ENCODE measurements at regions not wholly inside any gene's neighbourhood (a gene's known extent, or its start where the extent isn't known, plus 50 kb on each side); places are given as distances from the start of the nearest gene placed in this dataset.

DNA sequence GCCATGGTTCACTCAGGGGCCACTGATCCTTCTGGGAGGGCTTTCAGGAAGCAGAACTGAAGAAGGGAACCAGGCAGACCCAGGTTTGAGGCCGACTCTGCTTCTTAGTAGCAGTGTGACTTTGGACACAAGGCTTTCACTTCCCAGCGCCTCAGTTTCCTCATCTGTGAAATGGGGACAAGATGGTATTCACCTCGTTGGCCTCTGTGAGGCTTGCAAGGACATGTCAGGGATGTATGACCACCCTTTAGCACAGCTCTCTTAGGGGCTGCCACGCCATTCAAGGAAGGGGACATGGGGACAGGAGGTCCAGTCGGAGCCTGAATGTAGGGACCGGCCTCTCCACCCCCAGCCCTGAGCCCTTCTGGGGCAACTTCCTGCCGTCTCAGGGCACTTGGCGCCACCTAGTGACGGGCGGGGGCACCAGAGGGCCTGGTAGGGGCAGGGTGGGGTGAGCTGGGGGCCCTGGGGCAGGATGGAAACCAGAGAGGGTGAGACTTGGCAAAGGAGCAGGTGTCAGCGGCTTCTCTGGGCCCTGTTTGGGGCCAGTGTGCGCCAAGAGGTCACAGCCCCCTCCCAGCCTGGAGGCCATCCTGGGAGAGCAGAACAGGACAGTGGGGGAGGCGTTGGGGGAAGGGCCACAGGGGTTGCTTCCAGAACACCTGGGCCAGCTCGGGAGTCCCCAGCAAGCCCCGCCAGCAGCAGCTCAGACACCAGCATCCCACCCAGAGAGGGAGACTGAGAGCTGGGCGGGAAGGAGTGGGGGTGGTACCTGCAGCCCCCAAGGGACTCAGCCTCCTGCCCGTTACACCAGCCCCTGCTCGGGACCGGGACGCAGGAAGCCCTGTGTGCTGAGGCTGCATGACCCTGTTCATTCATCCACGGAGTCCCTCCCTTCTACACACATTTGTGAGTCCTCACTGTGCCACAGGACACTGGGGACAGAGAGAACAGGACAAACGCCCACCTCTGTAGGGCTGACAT is 102.5 kb upstream of the TARDBP start:
- no peak overlapping the region for H3K4me3 ChIP-seq (replicated peaks in 1 of 3; ENCODE audit: low read depth in 2 of 3, low read length in 3 of 3)
- H2AFZ ChIP-seq (ENCODE audit: insufficient read depth, low read depth, low read length, poor library complexity, severe bottlenecking): no peak overlapping the region
- peaks cover 8 to 12% of the 10 kb centered on the region in 2 donors for H3K4me1 ChIP-seq (ENCODE audit: control insufficient read depth in 1 of 2, insufficient read depth in 2 of 2, low read length in 2 of 2)
- peaks cover 0 to 3% (median 3%) of the 10 kb centered on the region in 3 donors for H3K27me3 Mint-ChIP-seq (ENCODE audit: low read depth in 3 of 3)
- no peak overlapping the region for H3K4me2 ChIP-seq (replicated peaks; ENCODE audit: extremely low read depth, low read length, poor library complexity, severe bottlenecking)
- peak in 1 of 3 donors; percentile 4 for DNase-seq
- 52% methylated on average over 12 of the region's 22 CpGs for WGBS (ENCODE audit: insufficient coverage)
- no peaks in the 10 kb centered on the region for H3K9me3 ChIP-seq (replicated peaks in 1 of 2; ENCODE audit: control insufficient read depth in 1 of 2, insufficient read depth in 1 of 2, low read length in 2 of 2)
- H3K27ac ChIP-seq (ENCODE audit: low read depth in 1 of 2, low read length in 2 of 2): no peak overlapping the region
- no peaks in the 10 kb centered on the region for H3K36me3 ChIP-seq (replicated peaks in 1 of 2; ENCODE audit: control insufficient read depth in 1 of 2, insufficient read depth in 2 of 2, low read length in 2 of 2)
- H4K20me1 ChIP-seq (ENCODE audit: insufficient read depth, low read length): no peaks in the 10 kb centered on the region
- H3K27me3 ChIP-seq (ENCODE audit: control insufficient read depth in 2 of 2, insufficient read depth in 2 of 2, low read length in 2 of 2): no peaks in the 10 kb centered on the region
- intact Hi-C loops (cut with micrococcal nuclease): no loop called here
- TF ChIP-seq, protein P1, sequence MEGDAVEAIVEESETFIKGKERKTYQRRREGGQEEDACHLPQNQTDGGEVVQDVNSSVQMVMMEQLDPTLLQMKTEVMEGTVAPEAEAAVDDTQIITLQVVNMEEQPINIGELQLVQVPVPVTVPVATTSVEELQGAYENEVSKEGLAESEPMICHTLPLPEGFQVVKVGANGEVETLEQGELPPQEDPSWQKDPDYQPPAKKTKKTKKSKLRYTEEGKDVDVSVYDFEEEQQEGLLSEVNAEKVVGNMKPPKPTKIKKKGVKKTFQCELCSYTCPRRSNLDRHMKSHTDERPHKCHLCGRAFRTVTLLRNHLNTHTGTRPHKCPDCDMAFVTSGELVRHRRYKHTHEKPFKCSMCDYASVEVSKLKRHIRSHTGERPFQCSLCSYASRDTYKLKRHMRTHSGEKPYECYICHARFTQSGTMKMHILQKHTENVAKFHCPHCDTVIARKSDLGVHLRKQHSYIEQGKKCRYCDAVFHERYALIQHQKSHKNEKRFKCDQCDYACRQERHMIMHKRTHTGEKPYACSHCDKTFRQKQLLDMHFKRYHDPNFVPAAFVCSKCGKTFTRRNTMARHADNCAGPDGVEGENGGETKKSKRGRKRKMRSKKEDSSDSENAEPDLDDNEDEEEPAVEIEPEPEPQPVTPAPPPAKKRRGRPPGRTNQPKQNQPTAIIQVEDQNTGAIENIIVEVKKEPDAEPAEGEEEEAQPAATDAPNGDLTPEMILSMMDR (IDR thresholded peaks at IDR 0.05): peak; percentile 42
- no peak overlapping the region for H3K9ac ChIP-seq (ENCODE audit: insufficient read depth, low read length, poor library complexity, severe bottlenecking)
- peaks cover 15% of the 10 kb centered on the region for H3K4me1 Mint-ChIP-seq
- no peaks in the 10 kb centered on the region for H3K79me2 ChIP-seq (ENCODE audit: insufficient read depth, low read length)
- no peak overlapping the region for H3K4me3 Mint-ChIP-seq
- H3K27ac Mint-ChIP-seq: peak overlapping the region in 1 of 7 donors; percentile 32
- no peaks in the 10 kb centered on the region for H3K9me3 Mint-ChIP-seq
- H3K36me3 Mint-ChIP-seq: no peaks in the 10 kb centered on the region

DNA sequence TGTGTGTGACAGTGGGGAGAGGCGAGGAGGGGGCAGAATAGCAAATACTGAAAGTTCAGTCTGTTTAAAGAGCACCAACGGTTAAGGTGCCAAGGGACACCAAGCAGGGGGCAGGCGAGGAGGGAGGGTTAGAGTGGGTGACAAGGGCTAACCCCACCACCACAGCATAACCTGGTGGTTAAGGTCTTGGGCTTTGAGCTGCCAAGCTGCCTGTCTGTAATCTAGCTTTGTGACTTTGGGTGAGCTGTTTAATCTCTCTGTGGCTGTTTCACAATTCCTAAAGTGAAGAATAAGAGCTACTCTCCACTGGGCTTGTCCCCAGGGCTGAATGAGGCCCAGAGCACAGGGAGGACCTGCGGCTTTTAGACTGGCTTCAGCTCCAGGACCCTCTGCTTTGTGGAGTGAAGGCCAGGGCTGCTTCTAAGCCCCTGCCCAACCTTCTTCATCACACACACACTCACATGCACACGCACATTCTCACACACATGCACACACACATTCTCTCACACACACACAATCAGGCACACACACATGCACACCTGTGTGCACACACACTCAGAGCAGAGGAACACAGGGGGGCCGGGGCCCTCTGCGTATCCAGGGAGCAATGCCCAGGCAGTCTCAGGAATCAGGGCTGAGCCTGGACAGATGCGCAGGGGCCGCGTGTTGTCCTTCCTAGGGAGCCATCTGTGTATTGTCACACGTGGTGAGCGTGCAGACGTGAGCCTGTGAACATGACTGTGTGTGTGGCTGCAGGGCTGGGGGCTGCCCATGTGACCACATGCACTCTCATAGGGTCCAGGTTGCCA is 101.6 kb upstream of the TARDBP start:
- H3K4me1 Mint-ChIP-seq: peaks cover 8% of the 10 kb centered on the region
- H3K4me2 ChIP-seq (replicated peaks; ENCODE audit: extremely low read depth, low read length, poor library complexity, severe bottlenecking): no peak overlapping the region
- no peak overlapping the region for H3K4me3 Mint-ChIP-seq
- H3K9me3 ChIP-seq (replicated peaks in 1 of 2; ENCODE audit: control insufficient read depth in 1 of 2, insufficient read depth in 1 of 2, low read length in 2 of 2): no peaks in the 10 kb centered on the region
- no peaks in the 10 kb centered on the region for H3K9me3 Mint-ChIP-seq
- intact Hi-C loops (cut with micrococcal nuclease): no loop called here
- no peak overlapping the region for H3K4me3 ChIP-seq (replicated peaks in 1 of 3; ENCODE audit: low read depth in 2 of 3, low read length in 3 of 3)
- peaks cover 0 to 3% (median 3%) of the 10 kb centered on the region in 3 donors for H3K27me3 Mint-ChIP-seq (ENCODE audit: low read depth in 3 of 3)
- H3K36me3 Mint-ChIP-seq: no peaks in the 10 kb centered on the region
- H2AFZ ChIP-seq (ENCODE audit: insufficient read depth, low read depth, low read length, poor library complexity, severe bottlenecking): no peak overlapping the region
- no peaks in the 10 kb centered on the region for H3K27me3 ChIP-seq (ENCODE audit: control insufficient read depth in 2 of 2, insufficient read depth in 2 of 2, low read length in 2 of 2)
- no peak for DNase-seq
- peaks cover 3 to 4% of the 10 kb centered on the region in 2 donors for H3K4me1 ChIP-seq (ENCODE audit: control insufficient read depth in 1 of 2, insufficient read depth in 2 of 2, low read length in 2 of 2)
- WGBS (ENCODE audit: insufficient coverage): 90% methylated on average over 10 of the region's 13 CpGs
- no peaks in the 10 kb centered on the region for H3K79me2 ChIP-seq (ENCODE audit: insufficient read depth, low read length)
- no peaks in the 10 kb centered on the region for H4K20me1 ChIP-seq (ENCODE audit: insufficient read depth, low read length)
- TF ChIP-seq, protein P1 (IDR thresholded peaks at IDR 0.05): no peak
- no peak overlapping the region for H3K27ac ChIP-seq (ENCODE audit: low read depth in 1 of 2, low read length in 2 of 2)
- no peaks in the 10 kb centered on the region for H3K36me3 ChIP-seq (replicated peaks in 1 of 2; ENCODE audit: control insufficient read depth in 1 of 2, insufficient read depth in 2 of 2, low read length in 2 of 2)
- H3K27ac Mint-ChIP-seq: peak overlapping the region in 1 of 7 donors; percentile 32
- no peak overlapping the region for H3K9ac ChIP-seq (ENCODE audit: insufficient read depth, low read length, poor library complexity, severe bottlenecking)

Data from CD14-positive monocyte (primary cell).